Stimulated activated naive CD4-positive, alpha-beta T cell (primary cell): ENCODE measurements at regions not wholly inside any gene's neighbourhood (a gene's known extent, or its start where the extent isn't known, plus 50 kb on each side); places are given as distances from the start of the nearest gene placed in this dataset.

Experiments
- DNase-seq, 6 experiments: peaks; one replicate each; lab custom pipeline; 2025; lab: John Stamatoyannopoulos, UW

DNA sequence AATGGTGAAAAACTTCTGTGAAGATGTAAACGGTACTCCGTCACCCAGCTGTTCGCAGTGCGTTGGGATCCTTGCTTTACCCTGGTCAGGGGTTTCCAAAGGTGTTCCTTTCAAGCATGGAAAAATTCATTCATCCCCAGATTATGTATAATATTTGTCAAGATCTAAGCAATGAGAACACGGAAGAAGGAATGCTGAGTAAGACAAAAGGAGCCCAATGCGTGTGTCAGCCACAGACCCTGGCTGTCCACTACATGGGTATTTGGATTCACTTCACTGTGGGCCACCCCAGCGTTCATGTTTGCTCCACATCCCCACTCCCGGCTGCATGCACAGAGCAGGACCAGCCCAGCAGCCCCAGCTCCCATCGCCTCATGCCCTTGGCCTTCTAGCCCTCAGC lies 241.3 kb upstream of the CELF2 start:
- DNase-seq: no peak

GRCh38 chr10:10777279-10777678 lies 240.4 kb upstream of the CELF2 start:
- DNase-seq: no peak

GRCh38 chr10:10777723-10778122 lies 239.9 kb upstream of the CELF2 start:
- DNase-seq: no peak

GRCh38 chr10:10778959-10779358 lies 238.7 kb upstream of the CELF2 start:
- no peak for DNase-seq

GRCh38 chr10:10779511-10779910 lies 238.2 kb upstream of the CELF2 start:
- no peak for DNase-seq

GRCh38 chr10:10780746-10781145 lies 236.9 kb upstream of the CELF2 start:
- DNase-seq: no peak

- no peak for DNase-seq
Measured at GRCh38 chr10:10782603-10783002, 235.1 kb upstream of the CELF2 start.

DNA sequence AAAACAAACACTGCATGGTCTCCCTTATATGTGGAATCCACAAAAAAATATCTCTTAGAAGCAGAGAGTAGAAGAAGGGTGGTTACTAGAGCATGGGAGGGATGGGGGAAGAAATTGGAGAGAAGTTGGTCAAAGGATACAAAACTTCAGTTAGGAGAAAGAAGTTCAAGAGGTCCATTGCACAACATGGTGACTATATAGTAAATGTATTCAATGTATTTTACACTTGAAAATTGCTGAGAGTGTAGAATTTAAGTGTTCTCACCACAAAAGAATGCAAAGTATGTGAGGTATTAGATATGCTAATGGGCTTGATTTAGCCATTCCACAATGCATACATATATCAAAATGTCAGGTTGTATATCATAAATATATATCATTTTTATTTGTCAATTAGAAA lies 232.0 kb upstream of the CELF2 start:
- no peak for DNase-seq

DNA sequence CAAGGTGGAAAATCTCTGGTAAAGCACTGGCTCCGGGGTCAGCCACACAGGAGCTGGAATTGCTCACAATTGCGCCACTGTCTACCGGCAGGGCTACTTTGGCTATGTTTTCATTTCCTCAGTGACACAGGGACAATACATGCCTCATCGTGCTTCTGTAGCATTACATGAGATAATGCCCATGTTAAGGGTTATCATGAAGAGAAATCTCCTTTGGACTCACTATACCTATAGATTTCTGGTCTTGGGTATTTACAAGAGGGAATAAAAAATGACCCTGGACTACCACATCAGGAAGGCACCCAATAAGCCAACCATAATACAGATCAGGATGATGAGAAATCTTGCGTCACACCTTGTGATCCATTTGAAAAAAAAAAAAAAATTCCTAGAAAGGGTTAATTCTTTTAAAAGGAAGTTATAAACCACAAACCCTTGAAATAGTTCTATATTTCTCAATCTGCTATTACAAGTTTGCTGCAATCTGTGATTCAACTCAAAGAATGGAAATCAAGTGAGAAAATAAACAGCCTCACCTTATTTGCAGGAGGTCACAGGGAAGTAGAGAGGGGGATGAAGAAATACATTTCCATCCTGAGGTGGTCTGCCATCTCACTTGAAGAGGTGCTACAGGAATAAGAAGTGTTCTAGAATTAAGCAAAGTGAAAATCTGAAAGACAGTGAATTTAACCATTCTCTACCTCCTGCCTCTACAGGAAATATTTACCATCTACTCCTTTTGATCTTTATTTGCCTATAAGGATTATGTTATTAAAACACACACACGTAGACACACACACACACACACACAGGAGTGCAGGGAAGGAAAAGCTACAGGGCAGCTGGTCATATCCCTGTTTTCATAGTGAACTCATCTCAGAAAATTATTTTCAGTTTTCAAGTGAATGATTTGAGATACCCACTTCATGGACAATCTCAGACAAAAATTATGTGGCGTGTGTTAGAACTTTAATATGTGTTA lies 231.3 kb upstream of the CELF2 start:
- DNase-seq: no peak

GRCh38 chr10:10787586-10787985 lies 230.1 kb upstream of the CELF2 start:
- DNase-seq: no peak

- DNase-seq: no peak
Measured at GRCh38 chr10:10788761-10789160, 228.9 kb upstream of the CELF2 start.

GRCh38 chr10:10791869-10792268 lies 225.8 kb upstream of the CELF2 start:
- DNase-seq: no peak

DNA sequence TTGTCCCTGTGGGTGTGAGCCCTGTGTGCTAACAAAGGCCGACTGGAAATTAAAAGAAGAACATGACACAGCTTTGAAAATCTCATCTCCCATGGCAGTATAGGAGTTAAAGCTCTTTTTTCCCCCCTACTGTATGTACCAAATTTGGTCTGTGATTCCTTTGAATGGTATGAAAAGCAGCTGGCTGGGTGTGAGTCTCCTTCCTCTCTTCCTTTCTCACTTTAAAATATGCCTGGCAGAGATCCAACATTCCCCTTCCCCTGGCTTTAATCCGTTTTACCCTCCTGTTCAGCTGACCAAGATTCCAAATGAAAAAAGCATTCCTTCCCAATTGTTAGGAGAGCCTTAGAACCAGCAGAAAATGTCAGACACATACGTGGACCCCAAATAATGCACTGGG lies 225.0 kb upstream of the CELF2 start:
- DNase-seq: no peak

GRCh38 chr10:10794046-10794445 lies 223.6 kb upstream of the CELF2 start:
- no peak for DNase-seq

- DNase-seq: no peak
Measured at GRCh38 chr10:10794791-10795191, 222.9 kb upstream of the CELF2 start.

- no peak for DNase-seq
Measured at GRCh38 chr10:10796061-10796773, 221.5 kb upstream of the CELF2 start.

DNA sequence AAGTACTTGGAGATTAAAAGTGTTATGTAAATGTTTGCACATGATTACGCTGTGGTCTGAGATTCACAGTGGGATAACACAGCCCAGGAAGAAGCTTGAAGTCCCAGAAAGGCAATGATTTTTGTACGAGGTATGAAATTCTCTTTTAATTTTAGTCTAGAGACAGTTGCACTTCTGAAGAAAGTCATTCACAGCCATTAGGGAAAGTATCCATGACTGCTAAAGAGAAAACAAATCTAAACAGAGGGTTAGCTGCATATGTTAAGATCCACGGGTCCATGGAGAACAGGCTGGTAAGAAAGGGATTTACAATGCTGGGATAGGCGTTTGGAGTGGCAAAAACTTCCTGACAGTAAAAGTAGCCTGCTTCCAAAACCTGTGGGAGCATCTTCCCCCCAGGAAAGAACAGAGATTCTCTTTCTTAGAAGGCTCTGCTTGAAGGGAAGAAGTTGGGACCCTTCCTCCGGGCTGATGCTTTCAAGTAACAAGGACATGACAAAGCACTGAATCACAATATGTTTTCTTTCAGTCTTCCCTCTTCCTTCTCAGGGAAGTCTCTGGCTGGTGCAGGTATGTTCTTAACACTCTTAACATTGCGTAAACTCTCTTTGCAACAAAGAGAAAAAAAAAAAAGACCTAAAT lies 220.8 kb upstream of the CELF2 start:
- no peak for DNase-seq

DNA sequence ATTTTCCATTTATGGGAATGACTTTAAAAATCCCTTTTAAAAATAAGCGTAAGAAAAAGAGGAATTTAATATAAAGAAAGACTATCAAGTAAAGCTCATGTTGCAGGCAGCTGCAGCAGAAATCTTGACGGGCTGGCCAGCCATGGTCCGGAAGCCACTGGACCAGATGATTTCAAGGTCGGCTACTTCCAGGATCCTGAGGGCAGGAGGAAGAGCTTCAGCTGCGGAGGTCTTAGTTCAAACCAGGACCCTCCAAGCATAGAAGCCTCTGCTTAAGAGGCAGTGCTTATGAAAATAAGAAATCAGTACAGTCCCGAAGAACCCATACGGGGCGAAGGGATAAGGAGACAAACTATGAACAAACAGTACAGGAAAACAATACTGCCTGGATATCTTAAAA lies 220.2 kb upstream of the CELF2 start:
- no peak for DNase-seq

DNA sequence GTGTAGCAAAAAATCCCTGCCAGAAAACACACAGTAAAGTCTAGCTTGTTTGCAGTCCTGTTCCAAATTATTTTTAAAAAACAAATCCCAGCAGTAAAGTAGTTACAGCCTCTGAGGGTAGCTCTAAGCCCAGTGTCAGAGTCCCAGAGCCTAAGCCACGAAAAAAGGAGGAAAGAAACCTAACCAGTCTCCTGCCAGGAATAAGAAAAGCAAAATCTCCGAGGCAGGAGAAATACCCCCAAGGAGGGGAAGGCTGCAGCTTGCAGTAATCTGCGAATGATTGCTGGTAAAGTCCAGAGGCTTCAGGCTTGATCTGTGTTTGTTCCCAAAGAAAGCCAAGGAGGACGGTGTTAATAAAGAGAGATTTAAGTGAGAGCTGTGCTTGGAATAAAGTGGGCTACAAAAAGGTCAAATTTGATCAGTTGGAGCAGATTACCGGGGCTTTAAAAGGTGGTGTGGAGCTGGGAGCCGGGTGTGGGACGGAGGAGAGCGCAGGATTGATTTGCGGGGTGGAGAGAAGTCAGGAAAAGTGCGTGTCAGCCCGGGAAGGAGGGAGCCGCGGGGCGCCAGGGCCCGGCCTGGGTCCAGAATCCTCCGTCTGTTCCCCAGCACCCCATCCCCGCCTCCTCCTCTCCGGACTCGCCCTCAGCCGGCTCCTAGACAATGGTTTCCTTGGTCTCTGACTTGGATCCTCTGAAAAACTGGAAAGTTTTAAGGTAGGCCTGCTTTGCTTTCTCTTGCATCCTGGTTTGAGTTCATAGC lies 219.4 kb upstream of the CELF2 start:
- DNase-seq: no peak

DNA sequence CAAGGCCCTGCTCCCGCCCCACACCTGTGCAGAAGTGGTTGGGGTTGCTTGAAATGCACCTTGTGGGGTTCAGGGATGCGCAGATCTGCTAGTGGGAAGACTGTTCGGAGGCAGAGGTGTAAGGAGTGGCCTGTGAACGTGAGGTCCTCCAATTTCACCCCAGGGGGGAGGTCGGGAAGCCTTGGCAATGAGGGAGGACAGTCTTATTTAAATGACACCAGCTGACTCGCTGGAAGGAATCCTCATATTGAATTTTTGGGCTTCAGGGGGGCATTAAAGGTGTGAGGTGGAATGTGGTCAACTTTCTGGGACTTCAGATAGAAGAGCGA lies 218.8 kb upstream of the CELF2 start:
- DNase-seq: no peak

- no peak for DNase-seq
Measured at GRCh38 chr10:10800961-10801360, 216.7 kb upstream of the CELF2 start.

GRCh38 chr10:10803278-10803677 lies 214.4 kb upstream of the CELF2 start:
- DNase-seq: no peak
